ENCODE measurements at regions not wholly inside any gene's neighbourhood (a gene's known extent, or its start where the extent isn't known, plus 50 kb on each side); places are given as distances from the start of the nearest gene placed in this dataset.

DNA sequence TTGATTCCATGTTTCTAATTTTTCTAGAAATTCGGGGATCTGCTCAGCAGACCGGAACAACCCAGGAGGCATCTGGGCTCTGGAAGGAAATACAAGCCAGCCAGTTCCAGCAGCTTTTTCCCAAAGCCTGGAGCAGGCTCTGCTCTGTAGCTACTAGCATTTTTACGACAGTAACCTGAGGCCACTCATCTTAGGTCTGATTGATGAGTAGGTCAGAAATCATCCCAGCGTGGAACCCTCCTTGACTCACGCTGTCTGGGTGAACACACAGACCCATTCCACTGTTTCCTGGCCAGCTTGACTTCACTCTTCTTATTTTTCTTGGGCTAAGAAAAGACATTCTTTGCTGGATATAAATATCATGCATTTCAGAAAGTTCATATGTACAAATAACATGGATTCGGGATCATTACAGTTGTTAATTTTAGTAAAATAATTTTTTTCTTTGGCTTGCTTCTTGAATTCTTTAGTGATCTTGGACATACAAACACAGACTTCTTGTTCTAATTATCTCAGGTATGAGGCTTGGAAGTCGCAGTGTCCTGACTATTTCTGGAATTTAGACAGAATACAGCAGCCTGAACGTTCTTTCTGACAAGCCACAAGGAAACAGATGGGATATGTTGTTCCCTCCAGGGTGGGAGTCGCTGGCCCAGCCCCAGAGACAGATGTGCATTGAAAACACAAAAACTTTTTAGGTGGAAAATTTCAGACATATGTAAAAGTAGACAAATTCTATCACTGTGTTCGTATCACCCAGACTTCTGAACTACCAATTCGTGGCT is 54.6 kb upstream of the PITRM1 start:
- no peak for TF ChIP-seq POLR2AphosphoS5 (IDR thresholded peaks at IDR 0.05)
- no peak for TF ChIP-seq EP300 (IDR thresholded peaks at IDR 0.05)
- TF ChIP-seq, protein P1, sequence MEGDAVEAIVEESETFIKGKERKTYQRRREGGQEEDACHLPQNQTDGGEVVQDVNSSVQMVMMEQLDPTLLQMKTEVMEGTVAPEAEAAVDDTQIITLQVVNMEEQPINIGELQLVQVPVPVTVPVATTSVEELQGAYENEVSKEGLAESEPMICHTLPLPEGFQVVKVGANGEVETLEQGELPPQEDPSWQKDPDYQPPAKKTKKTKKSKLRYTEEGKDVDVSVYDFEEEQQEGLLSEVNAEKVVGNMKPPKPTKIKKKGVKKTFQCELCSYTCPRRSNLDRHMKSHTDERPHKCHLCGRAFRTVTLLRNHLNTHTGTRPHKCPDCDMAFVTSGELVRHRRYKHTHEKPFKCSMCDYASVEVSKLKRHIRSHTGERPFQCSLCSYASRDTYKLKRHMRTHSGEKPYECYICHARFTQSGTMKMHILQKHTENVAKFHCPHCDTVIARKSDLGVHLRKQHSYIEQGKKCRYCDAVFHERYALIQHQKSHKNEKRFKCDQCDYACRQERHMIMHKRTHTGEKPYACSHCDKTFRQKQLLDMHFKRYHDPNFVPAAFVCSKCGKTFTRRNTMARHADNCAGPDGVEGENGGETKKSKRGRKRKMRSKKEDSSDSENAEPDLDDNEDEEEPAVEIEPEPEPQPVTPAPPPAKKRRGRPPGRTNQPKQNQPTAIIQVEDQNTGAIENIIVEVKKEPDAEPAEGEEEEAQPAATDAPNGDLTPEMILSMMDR (IDR thresholded peaks at IDR 0.05): no peak
- no peak for TF ChIP-seq POLR2A (IDR thresholded peaks at IDR 0.05)

Measured in stomach (tissue), 4 donors.